Urinary bladder (tissue), 3 donors: ENCODE measurements at regions not wholly inside any gene's neighbourhood (a gene's known extent, or its start where the extent isn't known, plus 50 kb on each side); places are given as distances from the start of the nearest gene placed in this dataset.
"Not testable (repeated sequence)": the region's sequence is repeated elsewhere in the genome, so short reads cannot be mapped to it uniquely, and the experiment has no call there.

Experiments
- DNase-seq: peaks from one replicate; pipeline ENCODE4 v3.0.0-alpha.2; 2015; ENCODE audit errors: extremely low spot score
- H3K27ac ChIP-seq: one replicate; pipeline ENCODE4 v1.5.1; 2013; ENCODE audit warnings: low read depth, mild to moderate bottlenecking, moderate library complexity
- H3K36me3 ChIP-seq: one replicate; pipeline ENCODE4 v1.6.1; 2013; ENCODE audit warnings: mild to moderate bottlenecking, moderate library complexity; ENCODE audit not compliant: insufficient read depth
- H3K4me1 ChIP-seq: one replicate; pipeline ENCODE4 v1.6.1; 2013; ENCODE audit warnings: mild to moderate bottlenecking, moderate library complexity; ENCODE audit not compliant: insufficient read depth
- H3K4me3 ChIP-seq: one replicate; pipeline ENCODE4 v1.5.1; 2013; ENCODE audit warnings: low read depth, low read length
- WGBS: extraction: QIAGEN DNeasy Blood & Tissue Kit; methylation state at CpG from one replicate; pipeline ENCODE4 v1.1.7; 2013; 5-methylcytosine and 5-hydroxymethylcytosine counted together
- donor health status: healthy with polysubstance abuse.
- donor health status: healthy.

DNA sequence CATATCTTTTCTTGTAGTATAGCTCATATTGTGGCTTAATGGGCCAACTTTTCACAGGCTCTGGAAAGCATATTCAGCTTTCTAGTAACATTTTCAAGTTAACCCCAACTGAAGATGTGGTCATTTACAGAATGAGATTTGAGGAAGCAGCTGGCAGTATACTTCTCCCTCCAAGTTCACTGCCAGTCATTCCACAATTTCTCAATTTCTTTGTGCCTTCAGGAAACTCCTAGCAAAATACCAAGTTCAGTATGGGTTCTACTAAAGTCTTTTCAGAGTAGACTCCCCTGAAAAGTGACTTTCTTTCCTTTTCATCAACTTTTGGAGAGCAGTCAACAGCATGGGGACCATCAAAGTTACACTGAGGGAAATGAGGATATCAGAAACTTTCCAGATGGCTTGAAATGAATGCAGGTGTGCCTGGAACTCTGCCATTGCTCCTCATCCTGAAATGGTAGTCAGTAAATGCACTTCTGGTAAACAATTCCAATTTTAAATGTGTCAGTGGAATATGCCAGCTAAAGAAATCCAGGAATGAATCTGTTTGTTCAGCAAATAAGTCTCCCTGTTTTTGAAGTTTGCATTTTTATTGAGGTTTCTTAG, 81.5 kb upstream of the TEX13D start:
- DNase-seq: no peak
- Histone ChIP-seq H3K4me1 (no peaks in the 10 kb centered on the region), H3K36me3 (no peaks in the 10 kb centered on the region), H3K27ac (no peak overlapping the region), H3K4me3 (no peak overlapping the region)

DNA sequence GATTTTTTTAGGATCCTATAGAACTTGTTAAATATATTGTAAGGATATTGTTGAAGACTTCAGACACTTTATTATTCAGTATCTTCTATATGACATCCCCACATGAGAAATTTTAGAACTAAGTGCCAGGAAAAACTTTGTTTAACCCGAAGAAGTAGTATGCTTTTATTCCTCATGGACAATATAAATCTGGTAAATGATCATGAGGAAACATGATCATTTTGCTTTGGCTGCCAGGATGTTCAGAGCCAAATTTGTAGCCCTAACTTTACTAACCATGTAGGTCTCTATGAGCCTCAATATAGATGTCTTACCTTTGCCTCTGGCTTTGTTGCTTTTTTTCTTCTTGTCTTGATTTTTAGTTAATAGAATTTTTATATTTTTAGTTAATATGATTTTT, 77.8 kb upstream of the TEX13D start:
- Histone ChIP-seq H3K27ac (no peak overlapping the region), H3K36me3 (no peaks in the 10 kb centered on the region), H3K4me3 (no peak overlapping the region), H3K4me1 (no peaks in the 10 kb centered on the region)
- DNase-seq: no peak
- 72% methylated on average over 1 of the region's 1 CpG for WGBS

DNA sequence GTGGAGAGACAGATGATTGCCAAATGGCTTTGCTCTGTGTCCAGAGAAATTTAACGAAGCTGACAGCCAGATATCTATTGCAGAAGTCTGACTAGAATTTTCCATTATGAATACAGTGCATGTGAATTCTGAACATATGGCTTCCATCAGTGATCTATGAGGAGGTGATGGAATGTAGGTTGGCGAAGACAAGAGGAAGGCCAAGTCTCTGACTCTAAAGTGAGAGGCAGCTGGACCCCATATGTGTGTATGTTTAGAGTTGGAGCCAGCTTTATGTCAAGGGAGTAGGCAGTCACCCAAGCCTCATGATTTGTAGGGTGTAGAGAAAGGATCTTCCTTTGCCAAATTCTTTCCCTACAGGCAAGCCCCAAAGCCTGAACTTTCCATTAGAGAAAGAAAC, 76.2 kb upstream of the TEX13D start:
- no peak overlapping the region for H3K4me3 ChIP-seq
- H3K4me1 ChIP-seq: no peaks in the 10 kb centered on the region
- no peak overlapping the region for H3K27ac ChIP-seq
- peak; percentile 79 for DNase-seq
- WGBS: 29% methylated on average over 2 of the region's 2 CpGs
- no peaks in the 10 kb centered on the region for H3K36me3 ChIP-seq

DNA sequence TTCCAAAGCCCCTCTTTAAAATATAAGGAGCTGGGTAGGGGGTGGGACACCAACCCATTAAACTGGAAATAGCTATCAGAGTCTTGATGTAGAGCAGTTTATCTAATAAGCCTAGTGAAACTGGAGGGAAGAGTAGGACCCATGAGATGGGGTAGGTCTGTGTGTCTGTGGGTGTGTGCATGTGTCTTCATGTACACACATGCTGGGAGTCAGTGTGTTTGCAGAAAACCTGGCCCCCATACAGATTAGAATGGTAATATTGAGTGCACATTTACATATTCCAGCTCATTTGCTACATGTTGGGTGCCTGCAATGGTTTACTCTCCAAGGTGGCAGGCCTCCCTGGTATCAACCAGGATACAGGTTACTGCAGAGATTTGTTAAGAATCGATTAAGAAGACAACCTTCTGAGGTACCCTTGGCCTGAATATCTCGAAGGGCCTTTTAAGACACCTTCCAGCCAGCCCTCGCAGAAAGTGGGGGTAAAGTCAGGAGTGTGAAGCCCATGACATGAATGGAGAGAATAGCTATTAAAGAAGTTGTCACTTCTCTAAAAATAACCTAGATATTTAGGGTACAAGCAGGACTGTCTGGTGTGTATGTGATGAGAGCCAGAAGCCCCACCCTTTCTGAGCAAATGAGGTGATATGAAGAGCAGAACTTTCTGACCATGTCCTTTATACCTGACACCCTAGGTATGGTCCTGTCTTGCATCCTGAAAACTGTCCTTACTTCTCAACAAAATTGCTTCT, 75.7 kb upstream of the TEX13D start:
- 65% methylated on average over 3 of the region's 3 CpGs for WGBS

DNA sequence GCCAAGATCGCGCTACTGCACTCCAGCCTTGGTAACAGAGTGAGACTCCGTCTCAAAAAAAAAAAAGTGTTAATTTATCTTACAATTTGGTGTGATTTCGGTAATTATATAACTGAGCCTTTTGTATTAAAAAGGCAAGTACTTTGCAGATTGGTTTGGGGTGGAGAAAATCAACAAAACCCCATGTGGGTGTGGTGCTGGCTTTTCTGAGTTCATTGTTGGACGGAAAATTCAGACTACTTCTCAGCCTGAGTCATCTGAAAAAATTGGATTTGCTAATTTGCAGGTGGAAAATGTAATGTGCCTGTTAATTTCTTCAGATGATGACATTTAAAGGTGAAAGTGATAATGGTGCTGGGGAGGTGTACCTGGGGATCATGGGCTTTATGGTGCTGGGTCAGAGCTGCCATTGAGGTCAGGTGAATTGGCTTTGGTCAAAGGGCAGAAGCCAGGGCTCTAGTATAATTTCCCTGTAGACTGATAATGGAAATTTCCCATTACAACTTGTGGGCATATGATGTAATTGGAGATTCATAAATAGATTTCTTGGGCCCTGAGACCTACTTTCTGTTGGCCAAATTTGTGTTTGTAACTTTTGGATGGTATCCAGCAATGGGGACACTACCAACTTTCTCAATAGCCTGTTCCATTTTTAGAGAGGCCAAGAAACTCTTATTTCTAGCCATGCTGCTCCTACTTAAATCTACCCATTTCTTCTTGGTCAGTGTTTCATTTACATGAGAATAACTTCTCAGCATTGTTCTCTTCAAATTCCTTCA, 74.3 kb upstream of the TEX13D start:
- no peaks in the 10 kb centered on the region for H3K4me1 ChIP-seq
- H3K36me3 ChIP-seq: no peaks in the 10 kb centered on the region
- H3K27ac ChIP-seq: no peak overlapping the region
- no peak overlapping the region for H3K4me3 ChIP-seq
- no peak for DNase-seq
- 92% methylated on average over 5 of the region's 5 CpGs for WGBS

More for the DNA sequence above, 75.7 kb upstream of the TEX13D start:
- Histone ChIP-seq H3K4me1 (no peaks in the 10 kb centered on the region), H3K4me3 (no peak overlapping the region), H3K36me3 (no peaks in the 10 kb centered on the region), H3K27ac (no peak overlapping the region)
- DNase-seq: no peak

DNA sequence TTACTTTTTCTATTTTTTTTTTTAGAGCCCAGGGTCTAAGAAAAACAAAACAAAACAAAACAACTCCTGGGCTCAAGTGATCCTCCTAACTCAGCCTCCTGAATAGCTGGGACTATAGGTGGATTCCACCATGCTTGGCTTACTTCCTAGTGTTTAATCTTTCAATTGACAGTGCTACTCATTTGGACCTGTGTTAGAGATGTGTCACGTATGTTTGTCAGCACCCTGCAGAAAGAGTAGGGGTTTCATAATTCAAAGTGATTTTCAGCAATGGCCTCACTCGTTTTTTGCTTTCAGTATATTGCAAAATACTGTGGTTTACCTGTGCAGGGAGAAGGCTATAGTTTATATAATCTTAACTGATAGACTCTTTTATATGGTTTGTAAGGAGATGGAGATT, 71.6 kb upstream of the TEX13D start:
- H3K4me1 ChIP-seq: no peaks in the 10 kb centered on the region
- WGBS: 81% methylated on average over 2 of the region's 2 CpGs

DNA sequence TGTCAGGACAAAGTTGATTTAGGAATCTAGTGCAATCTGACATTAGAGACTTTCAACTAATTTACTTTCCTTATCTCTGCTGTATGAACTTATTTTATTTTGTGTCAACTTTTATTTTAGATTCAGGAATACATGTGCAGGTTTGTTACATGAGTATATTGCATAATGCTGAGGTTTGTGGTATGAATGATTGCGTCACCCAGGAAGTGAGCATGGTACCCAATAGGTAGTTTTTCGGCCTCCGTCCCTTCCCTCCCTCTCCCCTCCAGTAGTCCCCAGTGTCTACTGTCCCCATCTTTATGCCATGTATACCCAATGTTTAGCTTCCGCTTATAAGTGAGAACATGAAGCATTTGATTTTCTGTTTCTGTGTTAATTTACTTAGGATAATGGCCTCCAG, 68.7 kb upstream of the TEX13D start:
- H3K4me3 ChIP-seq: no peak overlapping the region
- no peaks in the 10 kb centered on the region for H3K4me1 ChIP-seq
- DNase-seq: no peak
- no peak overlapping the region for H3K27ac ChIP-seq
- H3K36me3 ChIP-seq: no peaks in the 10 kb centered on the region
- WGBS: 93% methylated on average over 4 of the region's 4 CpGs

More for the DNA sequence above, 71.6 kb upstream of the TEX13D start:
- DNase-seq: no peak
- no peak overlapping the region for H3K27ac ChIP-seq
- H3K4me3 ChIP-seq: no peak overlapping the region
- no peaks in the 10 kb centered on the region for H3K36me3 ChIP-seq

DNA sequence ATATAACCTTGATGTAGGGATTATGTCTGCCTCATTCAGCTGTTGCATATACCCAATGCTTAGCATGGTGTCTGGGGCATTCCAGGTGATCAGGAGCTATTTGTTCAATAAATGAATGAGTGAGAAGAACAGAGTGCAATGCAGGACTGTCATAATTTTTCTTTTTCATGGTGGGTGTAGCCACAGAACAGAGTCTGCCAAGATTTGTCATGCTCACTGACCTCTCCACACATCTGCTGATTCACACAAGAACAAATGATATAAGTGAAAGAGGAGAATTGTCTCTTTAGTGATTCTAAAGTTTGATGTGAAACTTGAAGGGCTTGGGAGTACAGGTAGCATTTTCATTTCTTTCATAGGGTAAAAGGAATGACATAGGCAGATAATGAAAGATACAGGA, 64.4 kb upstream of the TEX13D start:
- Histone ChIP-seq H3K27ac (no peak overlapping the region), H3K4me1 (no peaks in the 10 kb centered on the region), H3K36me3 (no peaks in the 10 kb centered on the region), H3K4me3 (no peak overlapping the region)
- DNase-seq: no peak

DNA sequence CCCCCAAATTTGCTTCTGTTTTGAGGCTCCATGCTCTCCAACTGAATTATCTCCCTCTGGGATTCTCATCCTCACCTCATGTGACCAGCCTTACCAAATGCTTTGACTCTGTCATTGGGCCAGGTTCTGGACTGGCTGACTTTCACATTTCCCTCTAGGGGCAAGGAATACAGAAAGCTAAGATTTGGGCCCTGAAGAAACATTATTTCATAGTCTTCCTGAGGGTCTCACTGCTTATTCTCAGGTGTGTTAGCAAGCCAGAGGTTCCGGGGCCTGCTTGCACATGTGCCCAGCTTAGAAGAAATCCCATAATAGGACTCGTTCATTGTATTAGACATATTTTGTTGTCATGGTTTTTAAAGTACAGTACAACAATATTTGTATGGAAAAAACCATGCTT, 62.6 kb upstream of the TEX13D start:
- no peaks in the 10 kb centered on the region for H3K36me3 ChIP-seq
- no peaks in the 10 kb centered on the region for H3K4me1 ChIP-seq
- DNase-seq: no peak
- H3K27ac ChIP-seq: no peak overlapping the region
- no peak overlapping the region for H3K4me3 ChIP-seq
- 70% methylated on average over 2 of the region's 2 CpGs for WGBS

DNA sequence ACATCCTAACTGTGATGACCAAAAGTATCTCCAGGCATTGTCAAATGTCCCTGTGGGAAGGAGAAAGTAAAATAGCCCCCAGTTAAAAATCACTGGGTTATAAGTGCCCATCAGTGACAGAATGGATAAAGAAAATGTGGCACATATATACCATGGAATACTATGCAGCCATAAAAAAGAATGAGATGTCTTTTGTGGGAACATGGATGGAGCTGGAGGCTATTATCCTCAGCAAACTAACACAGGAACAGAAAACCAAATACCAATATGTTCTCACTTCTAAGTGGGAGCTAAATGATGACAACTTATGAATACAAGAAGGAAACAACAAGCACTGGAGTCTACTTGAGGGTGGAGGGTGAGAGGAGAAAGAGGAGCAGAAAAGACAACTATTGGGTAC, 60.9 kb upstream of the TEX13D start:
- not testable (repeated sequence) for H3K4me3 ChIP-seq, H3K36me3 ChIP-seq, H3K4me1 ChIP-seq, DNase-seq, H3K27ac ChIP-seq

DNA sequence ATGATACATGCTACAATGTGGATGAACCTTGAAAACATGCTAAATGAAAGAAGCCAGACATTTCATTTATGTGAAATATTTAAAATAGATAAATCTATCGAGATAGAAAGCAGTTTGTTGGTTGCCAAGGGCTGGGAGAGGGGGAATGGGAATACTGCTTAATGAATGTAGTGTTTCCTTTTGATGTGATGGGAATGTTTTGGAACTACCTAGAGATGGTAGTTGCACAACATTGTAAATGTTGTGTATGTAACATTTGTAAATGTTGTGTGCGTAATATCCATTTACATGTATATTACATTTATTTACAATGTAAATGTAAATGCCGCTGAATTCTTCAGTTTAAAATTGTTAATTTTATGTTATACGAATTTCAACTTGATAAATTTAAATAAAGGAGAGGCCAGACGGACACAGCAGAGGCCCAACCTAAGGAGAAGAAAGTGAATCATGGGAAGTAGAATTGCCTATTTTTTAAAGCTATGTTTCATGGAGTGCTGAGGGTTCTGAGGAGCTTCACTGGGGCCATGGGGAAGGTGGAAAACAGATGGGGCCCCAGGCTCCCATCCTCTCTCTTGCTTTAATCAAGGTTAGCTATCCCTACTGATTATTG, 60.0 kb upstream of the TEX13D start:
- Histone ChIP-seq H3K36me3 (no peaks in the 10 kb centered on the region), H3K4me1 (no peaks in the 10 kb centered on the region), H3K27ac (no peak overlapping the region), H3K4me3 (no peak overlapping the region)
- DNase-seq: no peak
- WGBS: 92% methylated on average over 5 of the region's 5 CpGs

DNA sequence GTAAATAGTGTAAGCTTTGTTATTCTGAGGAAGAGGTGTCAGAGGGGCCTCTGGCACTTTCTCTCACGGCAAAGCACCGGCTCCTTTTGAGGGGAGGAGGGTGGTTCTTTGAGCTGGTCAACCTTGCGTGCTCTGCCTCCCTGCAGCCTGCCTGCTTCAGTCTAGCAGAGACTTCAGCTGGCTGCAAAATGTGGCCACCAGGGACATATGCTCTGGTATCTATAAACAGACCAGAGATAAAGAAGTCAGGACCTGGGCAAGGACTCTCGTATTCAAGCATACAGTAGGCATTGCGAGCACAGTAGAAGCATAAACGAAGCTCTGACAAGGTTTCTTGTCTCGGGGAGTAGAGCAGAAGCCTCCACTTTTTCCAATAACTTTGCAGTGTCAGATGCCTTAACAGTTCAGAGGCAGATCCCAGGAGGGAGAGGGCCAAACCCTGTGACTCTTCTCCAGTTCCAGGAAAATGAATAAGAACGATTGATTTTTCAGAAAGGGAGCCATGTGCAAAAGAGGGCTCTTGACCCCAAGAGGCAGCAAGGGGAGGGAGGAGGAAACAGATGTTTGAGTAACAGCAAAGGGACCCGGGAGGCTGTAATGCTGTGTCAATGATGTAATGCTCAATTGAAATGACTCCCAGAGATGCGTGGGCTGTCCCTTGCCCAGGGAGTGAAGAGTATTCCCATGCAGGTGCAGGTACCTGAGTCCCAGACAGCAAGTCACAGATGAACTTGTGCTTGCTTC, 57.9 kb upstream of the TEX13D start:
- H3K4me1 ChIP-seq: no peaks in the 10 kb centered on the region
- H3K4me3 ChIP-seq: no peak overlapping the region
- no peak overlapping the region for H3K27ac ChIP-seq
- no peak for DNase-seq
- WGBS: 25% methylated on average over 10 of the region's 10 CpGs
- no peaks in the 10 kb centered on the region for H3K36me3 ChIP-seq

DNA sequence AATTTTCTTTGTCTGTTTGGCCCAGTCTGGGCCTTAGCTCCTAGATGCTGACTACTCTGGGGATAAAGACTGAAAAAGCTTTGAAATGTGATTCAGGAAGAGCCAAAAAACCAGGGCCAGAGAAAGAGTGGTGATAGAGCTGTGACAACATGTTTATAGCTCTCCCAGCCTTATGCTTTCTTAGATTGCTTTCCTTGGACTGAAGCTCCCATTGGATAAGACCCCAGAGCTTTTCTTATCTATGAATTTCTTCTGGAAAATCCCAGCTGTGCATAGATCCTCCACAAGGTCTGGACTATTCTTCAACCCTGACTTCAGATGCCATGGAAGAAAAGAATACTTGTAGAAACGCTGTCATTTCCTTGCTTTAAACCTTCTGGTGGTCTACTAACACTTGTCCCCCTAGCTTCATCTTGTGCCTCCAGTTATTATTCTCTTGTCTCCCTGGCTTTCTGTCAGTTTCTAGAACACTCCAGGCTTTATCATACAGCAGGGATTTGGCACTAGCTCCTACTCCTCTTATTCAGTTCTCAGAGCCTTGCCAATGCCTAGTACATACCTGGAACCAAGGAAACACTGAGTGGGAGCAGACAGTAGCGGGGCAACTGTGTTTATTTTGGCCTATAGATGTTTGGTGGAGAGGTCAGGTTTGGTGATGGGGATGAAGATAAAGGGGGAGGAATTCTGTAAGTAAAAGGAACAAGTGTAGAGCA, 57.1 kb upstream of the TEX13D start:
- H3K36me3 ChIP-seq: no peaks in the 10 kb centered on the region
- no peaks in the 10 kb centered on the region for H3K4me1 ChIP-seq
- WGBS: 43% methylated on average over 2 of the region's 2 CpGs
- no peak for DNase-seq
- no peak overlapping the region for H3K4me3 ChIP-seq
- no peak overlapping the region for H3K27ac ChIP-seq
